ENCODE measurements at regions not wholly inside any gene's neighbourhood (a gene's known extent, or its start where the extent isn't known, plus 50 kb on each side); places are given as distances from the start of the nearest gene placed in this dataset.

DNA sequence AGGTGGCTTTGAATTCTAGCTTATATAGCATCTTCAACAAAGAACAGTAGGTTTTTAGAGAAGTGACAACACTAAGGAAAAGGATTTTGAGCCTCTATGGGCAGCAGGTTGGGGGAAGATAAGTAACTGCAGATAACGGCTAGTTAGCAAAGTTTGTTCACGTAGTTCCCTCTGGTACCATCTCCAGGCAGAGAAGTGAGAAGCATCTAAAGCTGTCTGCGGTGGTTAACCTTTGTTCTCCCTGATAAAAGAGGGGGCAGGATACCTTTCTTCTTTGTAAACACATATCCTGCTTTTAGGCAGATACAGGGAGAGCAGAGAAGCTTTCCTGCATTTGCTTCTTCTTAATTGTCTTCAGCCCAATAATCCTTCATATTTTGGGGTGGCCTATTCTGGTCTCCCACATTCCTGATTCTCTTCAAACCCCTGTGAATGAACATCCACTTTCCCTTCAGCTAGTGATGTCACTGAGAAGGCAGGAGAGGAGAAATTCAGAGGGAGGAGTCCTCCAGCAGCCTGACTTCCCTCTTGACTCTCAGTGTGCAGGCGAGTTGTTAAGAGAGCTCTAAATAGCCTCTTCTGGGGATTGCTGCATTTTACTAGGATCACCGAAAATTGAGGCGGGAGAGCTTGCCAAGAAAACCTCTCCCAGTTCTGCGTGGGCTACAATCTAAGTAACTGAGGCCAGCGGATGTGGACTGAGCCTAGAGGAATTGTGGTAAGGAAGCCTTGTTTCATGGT is 393.7 kb upstream of the C2CD4B start:
- DNase-seq, result no peak

DNA sequence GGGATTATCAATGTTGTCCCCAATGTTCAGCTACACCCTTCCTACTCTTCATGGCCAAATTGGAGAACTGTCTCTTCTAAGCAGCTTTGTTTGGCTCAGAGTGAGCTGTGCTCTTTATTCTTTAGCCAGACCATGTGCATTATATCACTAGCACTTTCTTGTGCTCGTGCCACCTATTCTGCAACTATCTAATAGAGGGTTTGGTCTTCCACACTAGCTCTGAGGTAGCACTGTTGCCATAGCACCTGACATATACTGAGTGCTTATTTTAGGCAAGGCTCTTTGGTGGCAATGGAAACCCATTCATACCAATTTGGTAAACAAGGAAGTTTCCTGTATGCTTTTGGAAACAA is 394.3 kb upstream of the C2CD4B start:
- DNase-seq, result no peak

DNA sequence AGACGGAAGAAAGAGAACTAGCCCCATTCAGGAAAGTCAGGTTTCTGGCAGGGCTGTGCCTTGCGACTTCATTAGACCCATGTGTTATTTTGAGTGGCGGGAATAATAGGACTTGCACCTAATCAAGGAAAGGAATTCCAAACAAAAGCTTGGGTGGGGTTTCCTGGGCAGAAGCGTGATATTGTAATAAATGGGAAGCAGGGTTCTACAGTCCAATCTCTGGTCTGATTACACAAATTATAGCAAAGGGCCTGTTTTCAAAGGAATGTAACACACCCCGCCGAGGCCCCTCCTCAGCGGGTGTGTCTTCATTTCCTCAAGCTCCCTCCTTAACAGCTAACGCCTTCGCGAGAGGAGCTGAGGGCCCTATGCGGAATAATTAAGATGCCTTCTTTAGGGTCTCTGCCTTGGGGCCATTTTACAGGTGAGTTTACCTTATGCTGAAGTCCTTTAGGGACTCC is 396.0 kb upstream of the C2CD4B start:
- peak; percentile 15 to 17 for DNase-seq

DNA sequence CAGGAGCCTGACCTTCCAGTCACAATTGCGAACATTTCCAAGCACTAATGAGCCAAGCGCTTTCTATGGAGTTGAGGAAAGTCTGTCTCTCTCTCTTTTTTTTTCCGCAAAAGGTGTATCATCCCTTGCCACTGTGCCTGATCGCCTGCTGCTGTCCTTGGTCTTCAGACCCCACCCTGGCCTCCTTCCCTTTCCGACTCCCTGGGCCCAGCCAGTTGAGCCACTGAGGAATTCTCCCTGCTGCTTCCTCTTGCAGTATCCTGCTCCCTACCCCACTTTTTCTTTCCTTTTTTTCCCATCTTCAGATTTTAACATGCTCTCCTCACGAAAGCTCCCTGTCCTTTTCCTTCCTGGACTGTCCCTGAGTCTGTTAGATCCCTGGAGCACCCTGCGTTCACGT is 396.5 kb upstream of the C2CD4B start:
- DNase-seq, result no peak

DNA sequence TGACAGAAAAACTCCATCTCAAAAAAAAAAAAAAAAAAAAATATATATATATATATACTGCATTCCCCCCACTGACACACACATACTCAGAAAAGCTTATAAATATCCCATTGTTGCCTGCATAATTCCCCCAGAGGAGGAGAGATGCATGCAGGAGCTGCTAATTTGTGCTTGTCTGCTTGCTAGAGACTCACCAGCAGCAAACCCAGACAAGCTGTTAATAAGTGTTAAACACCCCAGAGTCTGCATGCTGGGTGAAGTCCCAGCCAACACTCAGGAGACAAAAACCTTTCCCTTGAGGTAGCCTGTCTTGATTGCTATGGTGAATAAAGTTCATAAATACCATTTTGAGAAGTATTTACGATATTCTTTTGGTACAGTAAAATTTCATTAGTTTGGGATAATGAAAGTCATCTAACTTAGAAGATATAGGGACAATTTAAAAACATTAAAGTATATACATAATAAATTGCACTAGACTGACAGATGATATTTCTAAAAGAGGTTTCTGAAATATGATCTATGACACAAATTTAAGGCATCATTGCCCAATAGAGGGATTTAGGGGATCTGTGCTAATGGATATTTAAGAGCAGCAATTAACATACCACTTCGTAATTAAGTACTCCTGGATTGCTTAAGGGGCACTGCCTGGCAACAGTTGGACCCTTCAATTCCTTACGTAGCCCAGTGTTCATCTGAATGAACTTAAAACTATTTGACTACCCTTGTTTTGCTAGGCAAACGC is 400.0 kb upstream of the C2CD4B start:
- no peak for DNase-seq

DNA sequence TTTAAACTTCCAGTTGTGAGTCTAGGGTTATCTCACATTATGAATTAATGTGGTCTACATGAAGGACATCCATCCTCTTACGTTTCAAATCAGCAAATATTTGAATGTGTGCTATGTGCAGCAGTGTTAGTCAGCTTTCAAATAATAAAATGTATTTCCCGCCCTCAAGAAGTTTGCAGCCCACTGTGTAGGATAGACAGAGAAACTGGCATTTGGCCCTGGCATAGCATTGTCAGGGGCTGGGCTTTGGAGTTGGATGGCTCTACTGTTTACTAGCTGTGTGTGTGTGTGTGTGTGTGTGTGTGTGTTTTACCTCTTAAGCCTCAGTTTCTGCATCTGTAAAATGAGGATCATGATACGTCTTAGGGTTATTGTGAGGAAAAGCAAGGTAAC is 400.5 kb upstream of the C2CD4B start:
- no peak for DNase-seq

DNA sequence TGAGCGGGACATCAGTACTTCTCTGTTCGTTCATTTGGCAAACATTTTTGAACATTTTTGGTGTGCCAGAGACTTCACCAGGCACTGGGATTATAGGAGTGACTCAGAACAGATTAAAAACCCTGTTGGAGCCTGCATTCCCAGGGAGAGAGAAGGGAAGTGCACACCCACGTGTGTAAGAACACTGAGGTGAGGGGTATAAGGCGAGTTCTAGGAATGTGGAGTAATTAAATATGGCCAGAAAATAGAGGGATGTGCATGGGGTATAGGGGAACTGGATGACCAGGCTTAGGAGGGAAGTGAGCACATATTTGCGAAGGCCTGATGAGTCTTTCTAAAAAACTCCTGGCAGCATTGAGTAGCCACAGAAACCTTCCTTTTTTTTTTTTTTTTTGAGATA is 401.2 kb upstream of the C2CD4B start:
- DNase-seq, result no peak

DNA sequence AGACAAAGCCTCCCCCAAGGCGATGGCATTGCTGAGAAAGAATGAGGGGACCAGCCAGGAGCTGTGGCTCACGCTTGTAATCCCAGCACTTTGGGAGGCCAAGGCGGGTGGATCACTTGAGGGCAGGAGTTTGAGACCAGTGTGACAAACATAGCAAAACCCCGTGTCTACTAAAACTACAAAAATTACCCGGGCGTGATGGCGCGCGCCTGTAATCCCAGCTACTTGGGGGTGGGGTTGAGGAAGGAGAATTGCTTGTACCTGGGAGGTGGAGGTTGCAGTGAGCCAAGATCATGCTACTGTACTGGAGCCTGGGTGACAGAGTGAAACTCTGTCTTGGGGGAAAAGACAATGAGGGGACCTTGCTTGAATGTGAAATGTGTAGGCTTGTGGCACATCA is 402.4 kb upstream of the C2CD4B start:
- DNase-seq, result no peak

DNA sequence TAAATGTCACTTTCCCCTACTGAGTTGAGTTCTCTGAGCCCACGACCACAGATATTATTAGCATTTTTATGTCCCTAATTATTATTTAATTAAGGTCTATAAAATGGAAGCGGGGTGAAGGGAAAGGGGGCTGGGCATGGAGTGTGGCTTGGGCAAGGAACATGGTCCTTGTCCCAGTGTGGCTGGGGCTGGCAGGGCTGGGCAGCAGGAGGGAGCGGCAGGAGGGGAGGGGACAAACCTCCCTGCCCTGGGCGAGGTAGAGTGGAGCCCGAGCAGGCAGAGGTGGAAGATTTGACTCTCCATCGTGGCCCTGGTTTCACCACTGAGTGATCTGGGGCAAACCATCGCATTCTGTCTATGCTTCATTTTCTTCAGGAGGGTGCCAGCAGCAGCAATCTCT is 402.9 kb upstream of the C2CD4B start:
- no peak for DNase-seq

DNA sequence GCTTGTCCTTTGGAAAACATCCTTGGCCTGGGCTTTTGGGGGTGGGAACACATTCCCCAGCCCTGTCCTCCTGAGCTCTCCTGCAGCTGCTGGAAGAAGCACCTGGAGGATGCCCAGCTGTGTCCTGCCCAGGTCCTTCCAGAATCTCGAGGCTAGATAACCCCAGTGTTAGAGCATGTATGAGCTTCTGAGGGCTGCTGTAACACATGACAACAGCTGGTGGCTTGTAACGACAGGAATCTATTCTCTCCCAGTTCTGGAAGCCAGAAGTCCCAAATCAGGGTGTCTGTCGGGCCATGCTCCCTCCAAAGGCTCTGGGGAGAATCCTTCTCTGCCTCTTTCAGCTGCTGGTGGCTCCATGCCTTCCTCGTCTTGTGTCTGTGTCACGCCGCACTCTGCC is 403.6 kb upstream of the C2CD4B start:
- no peak for DNase-seq

DNA sequence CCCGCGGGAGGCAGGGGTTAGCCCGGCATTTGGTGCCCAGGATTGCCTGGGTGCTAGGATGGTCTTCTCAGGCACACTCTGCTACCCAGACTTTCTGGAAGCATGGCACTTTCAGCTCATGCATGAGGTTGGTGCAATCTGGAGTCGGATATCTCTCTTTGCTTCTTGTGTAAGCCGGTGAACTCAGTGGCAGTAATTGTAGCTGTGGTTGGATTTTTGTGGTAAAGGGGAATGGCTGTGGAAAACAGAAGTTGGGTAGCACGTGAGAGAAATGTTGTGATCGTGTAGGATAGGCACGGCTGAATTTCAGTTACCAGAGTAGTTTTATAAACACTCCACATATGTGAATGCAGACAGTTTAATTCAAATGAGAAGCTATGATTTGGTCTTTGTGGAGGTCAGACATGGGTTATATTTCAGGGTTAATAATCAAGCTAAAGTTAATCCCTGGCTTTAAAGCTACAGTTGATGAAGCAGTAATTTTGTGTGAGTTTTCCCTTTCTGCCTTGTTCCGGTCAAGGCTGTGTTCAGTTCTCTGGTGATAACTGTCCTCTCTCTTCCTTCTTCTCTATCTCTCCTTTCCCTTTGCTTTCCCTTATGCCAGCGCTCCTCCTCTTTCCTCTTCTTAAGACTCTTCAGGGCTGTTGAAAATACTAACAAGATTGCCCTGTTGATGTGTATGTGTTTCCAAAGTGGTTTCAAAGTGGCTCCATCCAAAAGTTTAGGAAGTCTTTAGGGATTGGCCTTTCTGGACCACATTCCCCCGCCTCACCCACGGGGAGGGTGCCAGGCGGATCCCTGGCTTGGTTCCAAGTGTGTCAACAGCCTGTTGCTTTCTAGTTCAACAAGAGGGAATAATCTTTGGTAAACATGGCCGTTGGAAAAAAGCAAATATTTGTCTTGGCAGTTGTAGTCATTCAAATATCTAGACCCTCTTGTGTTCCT is 404.6 kb upstream of the C2CD4B start:
- DNase-seq, result peak; percentile 80 to 91

DNA sequence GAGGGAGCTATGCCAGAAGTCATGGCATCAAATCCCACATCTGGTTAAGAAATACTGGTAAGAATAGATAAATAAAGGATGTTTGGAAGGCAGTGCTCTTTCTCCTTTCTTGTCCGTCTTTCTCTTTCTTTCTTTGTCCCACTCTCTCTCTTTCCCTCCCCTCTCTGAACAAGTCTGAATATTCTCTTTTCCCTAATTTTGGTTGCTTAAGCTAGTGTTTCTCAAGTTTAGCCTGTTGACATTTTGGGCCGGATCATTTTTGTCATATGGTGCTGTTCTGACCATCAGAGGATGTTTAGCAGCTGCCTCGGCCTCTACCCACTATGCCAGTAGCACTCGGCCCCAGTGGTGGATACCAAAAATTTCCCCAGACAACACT is 405.3 kb upstream of the C2CD4B start:
- DNase-seq, result no peak

DNA sequence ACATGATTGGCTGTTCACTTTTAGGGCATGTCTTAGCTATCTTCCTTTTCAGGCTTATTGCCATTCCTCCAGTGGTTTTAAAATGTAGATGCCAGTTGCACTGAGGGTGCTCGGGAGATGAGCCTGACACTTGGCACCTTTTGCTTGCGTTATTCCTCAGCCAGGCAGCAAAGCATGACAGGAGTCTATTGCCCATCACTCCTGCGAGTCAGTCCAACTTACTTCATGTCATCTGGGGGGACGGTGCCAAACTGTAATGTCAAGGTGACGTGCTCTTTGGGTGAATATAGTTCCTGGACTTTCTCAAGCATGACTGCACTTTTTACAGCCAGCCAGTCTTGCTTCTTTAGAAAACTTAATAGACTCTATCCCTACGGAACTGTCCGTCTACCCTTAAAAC is 406.0 kb upstream of the C2CD4B start:
- no peak for DNase-seq

DNA sequence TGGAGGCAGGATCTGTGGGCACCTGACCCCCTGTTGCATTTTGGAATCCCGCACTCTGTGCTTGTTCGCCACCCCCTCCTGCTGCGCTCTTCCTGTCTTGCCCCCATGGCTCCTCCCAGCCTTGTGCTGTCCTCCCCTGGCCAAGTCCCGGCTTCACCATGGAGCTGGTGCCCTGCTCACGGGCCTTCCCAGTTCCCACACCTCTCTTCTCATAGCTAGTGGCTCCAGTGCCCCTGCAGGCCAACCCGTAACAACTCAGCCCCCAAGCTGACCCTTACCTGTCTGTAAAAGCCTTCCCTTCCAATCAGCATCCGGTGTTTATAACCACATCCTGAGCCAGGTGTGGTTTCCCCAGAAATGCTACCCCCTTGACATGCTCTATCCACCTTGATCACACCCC is 407.7 kb upstream of the C2CD4B start:
- no peak for DNase-seq

DNA sequence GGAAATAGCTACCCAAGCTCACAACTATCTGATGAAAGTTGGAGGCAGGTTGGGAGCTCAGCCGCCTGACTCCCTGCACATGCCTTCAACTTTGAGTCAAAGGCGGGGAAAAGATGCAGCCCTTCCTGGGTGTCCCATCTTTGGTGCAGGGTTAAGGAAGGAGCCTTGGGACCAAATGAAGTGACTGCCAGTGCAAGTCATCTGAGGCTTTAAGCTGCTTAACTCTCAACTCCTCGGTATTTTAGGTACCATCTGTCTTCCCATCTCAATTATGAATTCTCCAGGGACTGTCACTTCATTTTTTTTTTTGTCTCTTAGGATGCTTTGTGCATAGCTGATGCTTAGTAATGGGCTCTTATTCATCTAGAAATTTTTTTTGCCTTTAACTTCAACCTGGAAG is 408.8 kb upstream of the C2CD4B start:
- no peak for DNase-seq

DNA sequence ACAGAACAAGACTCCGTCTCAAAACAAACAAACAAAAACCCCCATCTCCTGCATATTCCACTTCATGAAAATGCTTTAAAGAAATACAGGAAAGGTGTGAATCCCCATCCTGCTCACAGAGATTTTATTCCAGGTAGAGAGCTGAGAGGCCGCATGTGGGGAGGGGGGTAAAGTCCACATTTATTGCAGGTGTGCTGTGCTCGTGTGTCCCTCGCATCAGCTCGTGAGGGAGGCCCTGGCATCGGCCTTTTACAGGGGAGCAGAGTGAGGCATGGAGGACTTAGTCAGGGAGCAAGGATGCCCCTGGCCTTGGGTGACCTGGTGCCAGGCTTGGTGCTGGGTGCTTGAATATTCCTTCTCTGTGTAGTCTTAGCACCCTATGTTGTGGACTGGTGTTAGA is 413.5 kb upstream of the C2CD4B start:
- no peak for DNase-seq

DNA sequence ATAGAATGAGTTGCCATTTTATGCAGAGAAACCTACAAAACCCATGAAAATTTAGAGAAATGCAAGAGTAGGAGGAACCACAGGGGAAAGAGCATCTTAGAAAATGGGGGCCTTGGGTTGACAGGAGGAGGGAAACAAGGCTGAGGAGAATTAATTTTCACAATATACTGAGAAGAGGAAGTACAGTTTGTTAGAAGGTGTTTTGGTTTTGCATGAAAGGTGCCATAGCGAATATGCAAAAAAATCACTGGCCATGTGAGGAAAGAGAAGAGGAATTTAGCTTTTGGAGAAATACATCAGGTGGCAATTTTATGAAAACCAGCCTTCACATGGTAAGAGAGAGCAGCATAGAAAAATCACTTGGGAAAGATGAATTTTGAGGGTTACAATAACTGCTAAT is 413.9 kb upstream of the C2CD4B start:
- no peak for DNase-seq

DNA sequence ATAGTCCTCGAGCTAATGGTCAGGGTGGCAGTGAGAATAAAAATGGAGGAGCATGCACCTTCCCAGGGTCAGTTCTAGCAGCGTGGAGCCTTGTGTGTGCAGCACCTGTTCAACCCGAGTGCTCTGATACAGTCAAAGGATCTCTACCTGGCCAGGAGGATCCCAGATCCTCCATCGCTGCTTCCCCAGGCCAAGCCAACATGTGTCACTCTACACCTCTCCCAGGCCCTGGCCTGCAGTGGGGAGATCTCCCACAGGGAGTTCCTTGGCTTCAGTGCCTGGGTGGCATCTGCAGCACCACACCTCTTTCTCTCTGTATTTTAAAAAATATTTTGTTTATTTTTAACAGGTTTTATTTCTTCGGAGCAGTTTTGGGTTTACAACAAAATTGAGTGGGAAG is 414.8 kb upstream of the C2CD4B start:
- DNase-seq, result no peak

DNA sequence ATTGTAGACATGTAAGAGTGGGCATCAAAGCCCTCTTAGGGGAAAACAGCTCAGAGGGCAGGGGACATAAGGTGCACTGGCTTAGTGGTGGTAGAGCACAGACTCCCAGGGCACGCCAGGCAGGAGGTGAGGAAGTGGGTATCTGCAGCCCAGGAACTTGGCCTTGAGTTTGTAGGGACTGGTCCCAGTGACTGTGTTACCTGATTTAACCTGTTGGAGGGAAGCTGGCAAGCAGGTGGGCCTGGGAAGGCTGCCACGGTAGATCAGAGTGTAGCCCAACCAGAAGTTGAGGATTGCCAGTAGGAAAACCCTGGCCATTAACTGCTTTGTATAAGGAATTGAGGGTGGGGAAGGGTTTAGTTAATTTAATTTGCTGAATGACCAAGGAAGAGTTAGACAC is 417.5 kb upstream of the C2CD4B start:
- no peak for DNase-seq

DNA sequence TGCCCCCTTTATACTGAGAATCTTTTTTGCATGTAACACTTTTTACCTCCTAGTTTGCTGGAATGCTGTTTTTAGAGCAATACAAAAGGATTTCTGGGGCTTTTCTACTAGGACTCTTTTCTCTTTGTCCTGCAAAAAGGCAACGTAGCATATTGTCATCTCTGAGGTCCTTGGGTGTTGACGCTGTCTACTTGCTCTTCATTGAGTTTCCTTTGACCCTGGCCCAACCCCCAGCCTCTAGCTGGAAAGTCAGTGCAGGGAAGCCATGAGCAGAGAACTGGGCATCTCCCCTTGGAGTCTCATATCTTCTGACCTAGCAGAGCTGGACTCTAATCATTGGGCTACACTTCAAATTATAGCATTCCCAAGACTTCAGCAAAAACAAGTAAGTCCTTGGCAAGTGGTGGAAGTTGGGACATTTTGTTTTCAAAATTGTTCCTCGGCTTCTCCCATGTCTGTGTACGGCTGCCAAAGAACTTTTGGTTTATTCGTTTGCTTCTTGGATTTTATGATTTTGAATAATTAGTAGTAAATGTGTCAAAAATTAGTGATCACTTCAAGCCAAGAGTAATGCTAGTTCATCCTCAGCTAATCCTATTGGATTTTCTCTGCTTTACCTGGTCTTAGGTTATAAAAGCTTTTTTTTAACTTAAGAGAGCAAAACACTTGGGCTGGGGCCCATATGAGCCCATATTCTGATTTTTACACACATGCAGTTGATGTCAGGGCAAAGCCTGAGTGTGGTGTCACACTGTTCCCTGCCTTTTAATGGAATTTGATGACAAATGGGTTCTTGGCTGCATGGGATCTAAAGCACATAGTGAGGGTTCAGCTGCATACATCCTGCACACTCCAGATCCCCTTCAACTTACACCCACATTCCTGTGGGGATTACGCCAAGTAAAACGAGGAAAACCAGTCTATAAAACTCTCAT is 419.5 kb upstream of the C2CD4B start:
- no peak for DNase-seq

DNA sequence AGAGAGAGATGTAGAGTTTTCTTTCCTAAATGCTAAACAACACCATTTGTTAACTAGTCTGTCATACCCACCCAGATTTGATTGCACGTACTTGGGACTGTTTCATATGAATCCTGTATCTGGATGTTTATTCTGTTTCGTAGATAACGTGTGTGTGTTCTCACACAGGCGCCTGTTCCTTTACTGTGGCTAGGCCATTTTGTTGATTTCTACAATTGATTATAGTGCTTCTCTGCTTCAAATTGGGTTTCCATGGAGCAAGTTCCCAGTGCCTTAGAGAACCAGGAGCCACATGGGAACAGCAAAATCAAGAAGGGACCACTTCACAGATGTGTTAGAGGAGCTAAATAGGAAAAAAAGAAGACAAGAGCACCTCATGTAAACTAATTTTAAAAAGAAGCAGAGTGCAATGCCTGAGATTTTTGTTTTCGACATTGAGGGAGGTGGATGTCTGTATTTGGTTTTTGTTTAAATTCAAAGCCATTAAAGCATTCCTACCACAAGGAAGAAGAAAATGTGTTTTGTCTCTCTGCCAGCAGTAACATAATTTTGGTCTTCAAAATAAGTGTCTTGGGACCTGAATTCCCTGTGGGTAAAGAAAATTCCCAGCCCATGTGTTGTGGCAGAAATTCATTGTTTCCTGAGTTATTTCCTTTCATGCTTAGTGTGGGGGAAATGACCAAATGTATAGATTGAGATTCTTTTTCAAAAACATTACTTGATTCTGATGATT is 424.0 kb upstream of the C2CD4B start:
- DNase-seq, result no peak

Measured in NCI-H2081 (cell line).